GM12878 (cell line): ENCODE measurements at regions not wholly inside any gene's neighbourhood (a gene's known extent, or its start where the extent isn't known, plus 50 kb on each side); places are given as distances from the start of the nearest gene placed in this dataset.

Source experiments
- ATAC-seq: fragments of 200-7000 bp; cut with Tn5 transposase; 3 replicates; pipeline ENCODE4 v1.9.1; 2020; ENCODE audit warnings: mild to moderate bottlenecking, moderate library complexity
- BruUV-seq: library from RNA; stranded (reverse); fragments of 400-500 nt; replicated peaks from 2 replicates; lab custom pipeline; 2021; lab: Mats Ljungman, UMichigan
- CTCF ChIA-PET: fragments of 300-600 bp; sonication (Branson Sonifier 250); formaldehyde crosslinking; extraction: SDS; loops from one replicate; lab custom pipeline; 2021; ENCODE audit warnings: inconsistent platforms; lab: Yijun Ruan, JAX
- POLR2A ChIA-PET: fragments of 350-600 bp; formaldehyde crosslinking; extraction: SDS; loops from one replicate; lab custom pipeline; 2021; ENCODE audit warnings: inconsistent platforms; lab: Charles Lee
- RAD21 ChIA-PET: fragments of 300-600 bp; sonication (Branson Sonifier 250); formaldehyde crosslinking; loops from one replicate; lab custom pipeline; 2023; ENCODE audit warnings: antibody characterized with exemption; ENCODE audit not compliant: unreplicated experiment; lab: Charles Lee
- SMC1A ChIA-PET: fragments of 300-600 bp; sonication (Branson Sonifier 250); formaldehyde crosslinking; loops from one replicate; lab custom pipeline; 2023; ENCODE audit not compliant: unreplicated experiment, uncharacterized antibody; lab: Charles Lee
- DNase-seq: peaks from one replicate; pipeline ENCODE4 v3.0.0-alpha.2; 2011; ENCODE audit warnings: low read depth, low spot score
- FAIRE-seq: peaks from 3 replicates; lab custom pipeline; 2011; peaks lifted over from hg19 to GRCh38; lab: Jason Lieb, UNC
- H2AFZ ChIP-seq: 2 replicates; pipeline ENCODE4 v1.6.0; 2011; ENCODE audit warnings: low read depth, low read length, control low read depth; ENCODE audit not compliant: control insufficient read depth
- H3K27ac ChIP-seq: 2 replicates; pipeline ENCODE4 v1.5.1; 2011; ENCODE audit warnings: control low read depth; ENCODE audit not compliant: control insufficient read depth, insufficient read depth
- H3K27me3 ChIP-seq, 2 experiments: replicated peaks in 1 of 2; 2 replicates each; pipeline versions ENCODE4 v1.6.0 to v1.6.1; 2011; ENCODE audit warnings: low read length in 1 of 2; ENCODE audit not compliant: control insufficient read depth in 2 of 2, insufficient read depth in 2 of 2
- H3K36me3 ChIP-seq, 2 experiments: 2 replicates each; pipeline ENCODE4 v1.5.1; 2011; ENCODE audit warnings: low read length in 1 of 2; ENCODE audit not compliant: control insufficient read depth in 2 of 2, insufficient read depth in 2 of 2
- H3K4me1 ChIP-seq: 2 replicates; pipeline ENCODE4 v1.6.1; 2011; ENCODE audit warnings: mild to moderate bottlenecking, low read length, moderate library complexity, mixed read lengths; ENCODE audit not compliant: control insufficient read depth, insufficient read depth
- H3K4me2 ChIP-seq: 2 replicates; pipeline ENCODE4 v1.6.0; 2011; ENCODE audit warnings: control low read depth; ENCODE audit not compliant: control insufficient read depth, insufficient read depth
- H3K4me3 ChIP-seq: fragments of 200-600 bp; sonication (generic); 2 replicates; pipeline ENCODE4 v1.5.1; 2016
- H3K79me2 ChIP-seq: 2 replicates; pipeline ENCODE4 v1.6.0; 2011; ENCODE audit warnings: low read length; ENCODE audit not compliant: control insufficient read depth, insufficient read depth
- H3K9ac ChIP-seq: 2 replicates; pipeline ENCODE4 v1.8.0; 2011; ENCODE audit warnings: low read length, control low read depth, mixed read lengths; ENCODE audit not compliant: control insufficient read depth, insufficient read depth
- H3K9me3 ChIP-seq: replicated peaks from 3 replicates; pipeline ENCODE4 v1.5.1; 2011; ENCODE audit warnings: mild to moderate bottlenecking, low read length; ENCODE audit not compliant: control insufficient read depth, insufficient read depth
- H4K20me1 ChIP-seq: 2 replicates; pipeline ENCODE4 v1.6.0; 2011; ENCODE audit not compliant: control insufficient read depth, insufficient read depth
- ATF2 ChIP-seq: IDR thresholded peaks from 2 replicates; pipeline ENCODE4 v1.6.1; 2012; ENCODE audit warnings: low read length, inconsistent platforms
- BHLHE40 ChIP-seq, 2 experiments: fragments of 450-650 bp in 1 of 2; IDR thresholded peaks; 2 replicates each; pipeline ENCODE4 v1.6.1; 2011 to 2017; ENCODE audit warnings: low read depth in 2 of 2, borderline replicate concordance in 1 of 2, improper control_type of control experiment in 1 of 2, low read length in 1 of 2, mild to moderate bottlenecking in 1 of 2
- CHD4 ChIP-seq: fragments of 200-600 bp; sonication (generic); IDR thresholded peaks from 2 replicates; pipeline ENCODE4 v1.6.1; 2016; ENCODE audit warnings: mild to moderate bottlenecking
- CREM ChIP-seq: IDR thresholded peaks from 2 replicates; pipeline ENCODE4 v1.6.1; 2014; ENCODE audit warnings: antibody characterized with exemption, low read depth
- FOS ChIP-seq: IDR thresholded peaks from 3 replicates; pipeline ENCODE4 v1.6.1; 2011; ENCODE audit warnings: borderline replicate concordance; ENCODE audit not compliant: insufficient read length; ENCODE audit errors: extremely low read depth
- HCFC1 ChIP-seq: fragments of 150-350 bp; IDR thresholded peaks from 2 replicates; pipeline ENCODE4 v1.6.1; 2014; ENCODE audit warnings: low read length
- HDAC2 ChIP-seq: fragments of 200-600 bp; sonication (generic); IDR thresholded peaks from 2 replicates; pipeline ENCODE4 v1.6.1; 2017
- KDM1A ChIP-seq: fragments of 200-600 bp; sonication (generic); IDR thresholded peaks from 2 replicates; pipeline ENCODE4 v1.6.1; 2016; ENCODE audit warnings: borderline replicate concordance
- KLF5 ChIP-seq: fragments of 450-650 bp; IDR thresholded peaks from 2 replicates; pipeline ENCODE4 v1.6.1; 2014; ENCODE audit warnings: mild to moderate bottlenecking; ENCODE audit not compliant: partially characterized antibody
- NR2C2 ChIP-seq: IDR thresholded peaks from 2 replicates; pipeline ENCODE4 v1.6.1; 2011; ENCODE audit warnings: borderline replicate concordance, low read depth; ENCODE audit not compliant: control insufficient read depth, insufficient read length
- RAD21 ChIP-seq: IDR thresholded peaks from 2 replicates; pipeline ENCODE4 v1.6.1; 2011; ENCODE audit warnings: mild to moderate bottlenecking, low read depth, low read length, moderate library complexity; ENCODE audit not compliant: insufficient read depth
- SMAD1 ChIP-seq: fragments of 450-650 bp; IDR thresholded peaks from 2 replicates; pipeline ENCODE4 v1.6.1; 2018; ENCODE audit warnings: mild to moderate bottlenecking, low read depth; ENCODE audit not compliant: partially characterized antibody
- SPI1 ChIP-seq: IDR thresholded peaks from 2 replicates; pipeline ENCODE4 v1.6.1; 2011; ENCODE audit warnings: low read depth, mild to moderate bottlenecking, low read length, moderate library complexity, borderline replicate concordance; ENCODE audit not compliant: insufficient read depth
- SUZ12 ChIP-seq: fragments of 200-600 bp; sonication (generic); IDR thresholded peaks from one replicate; pipeline ENCODE4 v1.6.1; 2018; ENCODE audit warnings: antibody characterized with exemption, mild to moderate bottlenecking; ENCODE audit not compliant: unreplicated experiment
- ZNF592 ChIP-seq: fragments of 450-650 bp; IDR thresholded peaks from 2 replicates; pipeline ENCODE4 v1.6.1; 2017; ENCODE audit warnings: mild to moderate bottlenecking, moderate library complexity
- ZNF687 ChIP-seq: fragments of 450-650 bp; IDR thresholded peaks from 2 replicates; pipeline ENCODE4 v1.6.1; 2017; ENCODE audit warnings: mild to moderate bottlenecking, moderate library complexity
- WGBS: methylation state at CpG from one replicate; pipeline ENCODE4 v1.1.6; 2016; ENCODE audit warnings: low lambda C conversion rate; ENCODE audit not compliant: insufficient replicate concordance, insufficient coverage; ENCODE audit errors: missing lambda C conversion rate; 5-methylcytosine and 5-hydroxymethylcytosine counted together
- in situ Hi-C: fragments of 300-500 bp; cut with MboI; formaldehyde crosslinking; loops from 9 replicates; pipeline ENCODE4 v1.14.3; 2018; ENCODE audit warnings: mixed read lengths
- intact Hi-C: fragments of 100-400 bp; cut with micrococcal nuclease; formaldehyde crosslinking; loops from one replicate; pipeline ENCODE4 v1.14.2; 2022; ENCODE audit not compliant: unreplicated experiment

DNA sequence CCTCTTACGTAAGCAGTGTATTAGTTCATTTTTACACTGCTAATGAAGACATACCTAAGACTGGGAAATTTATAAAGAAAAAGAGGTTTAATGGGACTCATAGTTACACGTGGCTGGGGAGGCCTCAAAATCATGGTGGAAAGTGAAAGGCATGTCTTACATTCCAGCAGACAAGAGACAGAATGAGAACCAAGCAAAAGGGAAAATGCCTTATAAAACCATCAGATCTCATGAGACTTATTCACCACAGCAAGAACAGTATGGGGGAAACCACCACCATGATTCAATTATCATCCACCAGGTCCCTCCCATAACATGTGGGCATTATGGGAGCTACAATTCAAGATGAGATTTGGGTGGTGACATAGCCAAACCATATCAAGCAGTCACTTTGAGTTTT is 126.3 kb upstream of the CXCL12 start:
- H3K9ac ChIP-seq: no peak overlapping the region
- SMC1A ChIA-PET: no interaction called here
- no peak for ATAC-seq
- POLR2A ChIA-PET: no interaction called here
- 29% methylated on average over 2 of the region's 2 CpGs for WGBS
- BruUV-seq: no TSS peak
- intact Hi-C loops (no loop called here), in situ Hi-C loops (loop anchor here (25.0 kb wide), 1 partner anchor 99 kb away; no protein-coding TSS in a partner anchor)
- no peaks in the 10 kb centered on the region for H3K27me3 ChIP-seq
- H3K4me2 ChIP-seq: no peak overlapping the region
- no peak overlapping the region for H2AFZ ChIP-seq
- no peaks in the 10 kb centered on the region for H3K79me2 ChIP-seq
- FAIRE-seq: no peak
- RAD21 ChIA-PET: no interaction called here
- no peak for DNase-seq
- H3K4me3 ChIP-seq: no peak overlapping the region
- H3K27ac ChIP-seq: no peak overlapping the region
- no peaks in the 10 kb centered on the region for H3K36me3 ChIP-seq
- H3K9me3 ChIP-seq: no peaks in the 10 kb centered on the region
- CTCF ChIA-PET: no interaction called here
- no peaks in the 10 kb centered on the region for H3K4me1 ChIP-seq
- H4K20me1 ChIP-seq: no peaks in the 10 kb centered on the region
- TF ChIP-seq CREM (no peak), HCFC1 (no peak), KLF5 (no peak), ZNF687 (no peak), KDM1A (no peak), ZNF592 (no peak), SUZ12 (no peak), SPI1 (no peak), ATF2 (no peak), FOS (no peak), RAD21 (no peak), HDAC2 (no peak), SMAD1 (no peak), CHD4 (no peak), BHLHE40 (IDR thresholded peaks at IDR 0.05; ENCODE audit: borderline replicate concordance in 1 of 2, low read depth in 2 of 2, low read length in 1 of 2) (no peak), NR2C2 (no peak)
